CD14-positive monocyte (primary cell): ENCODE measurements at regions not wholly inside any gene's neighbourhood (a gene's known extent, or its start where the extent isn't known, plus 50 kb on each side); places are given as distances from the start of the nearest gene placed in this dataset.

Source experiments
- DNase-seq, 3 donors: peaks; one replicate each; pipeline ENCODE4 v3.0.0-alpha.2; 2011 to 2022
- H2AFZ ChIP-seq: 2 replicates; pipeline ENCODE4 v1.6.0; 2012; ENCODE audit warnings: mild to moderate bottlenecking, low read depth, low read length, inconsistent platforms; ENCODE audit not compliant: insufficient read depth, poor library complexity, severe bottlenecking
- H3K27ac ChIP-seq, 2 donors: 1 replicate in 1 of 2; 2 replicates in 1 of 2; pipeline ENCODE4 v1.5.1; 2012 to 2013; ENCODE audit warnings: low read length in 2 of 2, control low read depth in 1 of 2, inconsistent platforms in 1 of 2, low read depth in 1 of 2, mild to moderate bottlenecking in 1 of 2
- H3K27me3 ChIP-seq, 2 donors: one replicate each; pipeline versions ENCODE4 v1.6.0 to v1.6.1; 2011 to 2013; ENCODE audit warnings: low read length in 2 of 2; ENCODE audit not compliant: control insufficient read depth in 2 of 2, insufficient read depth in 2 of 2
- H3K36me3 ChIP-seq, 2 donors: replicated peaks in 1 of 2; 1 replicate in 1 of 2; 2 replicates in 1 of 2; pipeline versions ENCODE4 v1.5.1 to v1.6.1; 2012 to 2013; ENCODE audit warnings: low read length in 2 of 2, control low read depth in 1 of 2, inconsistent platforms in 1 of 2, mild to moderate bottlenecking in 1 of 2; ENCODE audit not compliant: insufficient read depth in 2 of 2, control insufficient read depth in 1 of 2
- H3K4me1 ChIP-seq, 2 donors: 1 replicate in 1 of 2; 2 replicates in 1 of 2; pipeline versions ENCODE4 v1.5.1 to v1.6.1; 2012 to 2013; ENCODE audit warnings: low read length in 2 of 2, control low read depth in 1 of 2, inconsistent platforms in 1 of 2, mild to moderate bottlenecking in 1 of 2, moderate library complexity in 1 of 2; ENCODE audit not compliant: insufficient read depth in 2 of 2, control insufficient read depth in 1 of 2
- H3K4me2 ChIP-seq: replicated peaks from 2 replicates; pipeline ENCODE3; 2012; ENCODE audit warnings: low read length, moderate library complexity, mild to moderate bottlenecking; ENCODE audit not compliant: poor library complexity, severe bottlenecking; ENCODE audit errors: extremely low read depth
- H3K4me3 ChIP-seq, 3 experiments: fragments of 200-600 bp in 1 of 3; sonication (generic) in 1 of 3; replicated peaks in 1 of 3; 1 replicate in 2 of 3; 2 replicates in 1 of 3; pipeline ENCODE4 v1.5.1; 2011 to 2013; ENCODE audit warnings: low read length in 3 of 3, mild to moderate bottlenecking in 3 of 3, control low read depth in 2 of 3, low read depth in 2 of 3, inconsistent platforms in 1 of 3, moderate library complexity in 1 of 3
- H3K79me2 ChIP-seq: 2 replicates; pipeline ENCODE4 v1.6.0; 2012; ENCODE audit warnings: mild to moderate bottlenecking, control low read depth, inconsistent platforms, low read length, moderate library complexity; ENCODE audit not compliant: insufficient read depth
- H3K9ac ChIP-seq: 2 replicates; pipeline ENCODE4 v1.6.0; 2017; ENCODE audit warnings: low read length, mild to moderate bottlenecking; ENCODE audit not compliant: insufficient read depth, poor library complexity, severe bottlenecking
- H3K9me3 ChIP-seq, 2 donors: replicated peaks in 1 of 2; 1 replicate in 1 of 2; 2 replicates in 1 of 2; pipeline versions ENCODE4 v1.5.1 to v1.6.1; 2012 to 2013; ENCODE audit warnings: low read length in 2 of 2, control low read depth in 1 of 2; ENCODE audit not compliant: control insufficient read depth in 1 of 2, insufficient read depth in 1 of 2
- H4K20me1 ChIP-seq: 2 replicates; pipeline ENCODE4 v1.6.0; 2012; ENCODE audit warnings: mild to moderate bottlenecking, low read length, control low read depth, moderate library complexity; ENCODE audit not compliant: insufficient read depth
- H3K27ac Mint-ChIP-seq, 7 donors: one replicate each; pipeline ENCODE4 v1.8.0; 2020; ENCODE audit warnings: mild to moderate bottlenecking in 7 of 7, mixed read lengths in 7 of 7, moderate library complexity in 6 of 7, inconsistent platforms in 2 of 7
- H3K27me3 Mint-ChIP-seq, 3 donors: one replicate each; pipeline ENCODE4 v1.8.0; 2021 to 2022; ENCODE audit warnings: low read depth in 3 of 3, mild to moderate bottlenecking in 3 of 3, mixed read lengths in 3 of 3, moderate library complexity in 3 of 3, inconsistent platforms in 1 of 3
- H3K36me3 Mint-ChIP-seq, 2 donors: one replicate each; pipeline ENCODE4 v1.8.0; 2020; ENCODE audit warnings: mixed read lengths in 2 of 2, inconsistent platforms in 1 of 2, mild to moderate bottlenecking in 1 of 2
- H3K4me1 Mint-ChIP-seq: one replicate; pipeline ENCODE4 v1.8.0; 2020; ENCODE audit warnings: mild to moderate bottlenecking, mixed read lengths
- H3K4me3 Mint-ChIP-seq, 2 donors: one replicate each; pipeline ENCODE4 v1.8.0; 2020; ENCODE audit warnings: mild to moderate bottlenecking in 2 of 2, mixed read lengths in 2 of 2, moderate library complexity in 1 of 2
- H3K9me3 Mint-ChIP-seq, 7 donors: one replicate each; pipeline ENCODE4 v1.8.0; 2020 to 2022; ENCODE audit warnings: mixed read lengths in 7 of 7, mild to moderate bottlenecking in 6 of 7, moderate library complexity in 6 of 7, inconsistent platforms in 2 of 7
- WGBS: methylation state at CpG from one replicate; pipeline ENCODE4 v1.1.5; 2013; ENCODE audit warnings: missing lambda C conversion rate; ENCODE audit not compliant: insufficient coverage; 5-methylcytosine and 5-hydroxymethylcytosine counted together
- intact Hi-C, 2 donors: fragments of 100-400 bp; cut with micrococcal nuclease; formaldehyde crosslinking; loops; one replicate each; pipeline versions ENCODE4 v1.15.0 to v1.15.1; 2023
- TF ChIP-seq, protein P1 (sequence below): fragments of 200-600 bp; IDR thresholded peaks from one replicate; pipeline ENCODE4 v1.8.0; 2022; ENCODE audit warnings: antibody characterized with exemption, mild to moderate bottlenecking

DNA sequence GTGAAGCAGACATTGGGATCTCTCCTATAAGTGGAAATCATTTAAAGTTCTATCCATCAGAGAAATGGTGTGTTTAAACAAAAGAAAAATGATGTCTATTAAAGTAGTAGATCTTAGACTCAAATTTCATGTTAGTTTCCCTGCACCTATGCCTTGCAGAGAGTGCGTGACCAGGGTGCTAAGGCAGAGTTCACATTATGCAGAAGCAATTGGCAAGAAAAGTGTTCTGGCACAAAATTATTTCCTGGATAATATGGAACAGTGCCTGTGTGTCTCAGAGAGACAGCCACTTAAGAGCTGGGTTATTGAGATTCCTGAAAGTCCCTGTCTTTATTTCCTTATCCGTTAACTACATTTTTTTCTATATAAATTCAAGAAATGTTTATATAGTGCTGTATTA lies 457.0 kb downstream of the CDH8 start:
- intact Hi-C loops: no loop called here
- Histone ChIP-seq H3K27me3 (no peaks in the 10 kb centered on the region), H3K36me3 (no peaks in the 10 kb centered on the region), H3K4me1 (no peaks in the 10 kb centered on the region), H3K4me3 (no peak overlapping the region), H4K20me1 (no peaks in the 10 kb centered on the region), H3K4me2 (no peak overlapping the region), H3K9ac (no peak overlapping the region), H3K27ac (no peak overlapping the region), H2AFZ (no peak overlapping the region), H3K79me2 (no peaks in the 10 kb centered on the region), H3K9me3 (peaks cover 5 to 13% of the 10 kb centered on the region in 2 donors)
- Mint-ChIP-seq H3K27me3 (no peaks in the 10 kb centered on the region), H3K4me1 (no peaks in the 10 kb centered on the region), H3K27ac (no peak overlapping the region), H3K9me3 (peaks cover 0 to 14% (median 7%) of the 10 kb centered on the region in 7 donors), H3K4me3 (no peak overlapping the region), H3K36me3 (no peaks in the 10 kb centered on the region)
- 71% methylated on average over 1 of the region's 2 CpGs for WGBS
- TF ChIP-seq, protein P1, sequence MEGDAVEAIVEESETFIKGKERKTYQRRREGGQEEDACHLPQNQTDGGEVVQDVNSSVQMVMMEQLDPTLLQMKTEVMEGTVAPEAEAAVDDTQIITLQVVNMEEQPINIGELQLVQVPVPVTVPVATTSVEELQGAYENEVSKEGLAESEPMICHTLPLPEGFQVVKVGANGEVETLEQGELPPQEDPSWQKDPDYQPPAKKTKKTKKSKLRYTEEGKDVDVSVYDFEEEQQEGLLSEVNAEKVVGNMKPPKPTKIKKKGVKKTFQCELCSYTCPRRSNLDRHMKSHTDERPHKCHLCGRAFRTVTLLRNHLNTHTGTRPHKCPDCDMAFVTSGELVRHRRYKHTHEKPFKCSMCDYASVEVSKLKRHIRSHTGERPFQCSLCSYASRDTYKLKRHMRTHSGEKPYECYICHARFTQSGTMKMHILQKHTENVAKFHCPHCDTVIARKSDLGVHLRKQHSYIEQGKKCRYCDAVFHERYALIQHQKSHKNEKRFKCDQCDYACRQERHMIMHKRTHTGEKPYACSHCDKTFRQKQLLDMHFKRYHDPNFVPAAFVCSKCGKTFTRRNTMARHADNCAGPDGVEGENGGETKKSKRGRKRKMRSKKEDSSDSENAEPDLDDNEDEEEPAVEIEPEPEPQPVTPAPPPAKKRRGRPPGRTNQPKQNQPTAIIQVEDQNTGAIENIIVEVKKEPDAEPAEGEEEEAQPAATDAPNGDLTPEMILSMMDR: no peak
- no peak for DNase-seq

DNA sequence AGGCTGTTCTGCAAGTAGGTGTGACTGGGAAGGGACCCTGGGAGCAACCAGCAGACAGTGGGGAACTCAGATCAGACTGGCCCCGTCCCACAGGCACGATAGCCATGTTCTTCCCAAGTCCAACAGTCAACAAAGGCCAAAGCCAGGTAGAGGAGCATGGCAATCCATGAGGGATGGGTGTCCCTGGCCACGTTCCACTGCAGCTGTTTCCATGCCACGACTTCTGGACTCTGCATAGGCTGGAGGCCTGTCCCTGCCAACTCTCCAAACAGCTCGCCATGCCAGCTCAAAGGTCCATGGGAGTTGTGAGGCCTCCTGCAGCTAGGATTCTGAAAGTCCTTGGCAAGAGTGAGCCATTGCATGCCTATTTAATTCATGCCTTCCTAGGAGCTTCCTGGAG lies 459.8 kb downstream of the CDH8 start:
- H3K27me3 ChIP-seq: no peaks in the 10 kb centered on the region
- no peaks in the 10 kb centered on the region for H3K79me2 ChIP-seq
- no peaks in the 10 kb centered on the region for H3K36me3 ChIP-seq
- H3K9ac ChIP-seq: no peak overlapping the region
- H3K36me3 Mint-ChIP-seq: no peaks in the 10 kb centered on the region
- no peaks in the 10 kb centered on the region for H3K4me1 ChIP-seq
- no peak overlapping the region for H3K27ac Mint-ChIP-seq
- TF ChIP-seq, protein P1: no peak
- peaks cover 3 to 9% of the 10 kb centered on the region in 2 donors for H3K9me3 ChIP-seq
- WGBS: 88% methylated on average over 4 of the region's 5 CpGs
- no peak for DNase-seq
- H3K27ac ChIP-seq: no peak overlapping the region
- no peaks in the 10 kb centered on the region for H3K27me3 Mint-ChIP-seq
- H3K4me3 ChIP-seq: no peak overlapping the region
- H2AFZ ChIP-seq: no peak overlapping the region
- no peak overlapping the region for H3K4me2 ChIP-seq
- intact Hi-C loops: no loop called here
- no peaks in the 10 kb centered on the region for H4K20me1 ChIP-seq
- H3K9me3 Mint-ChIP-seq: peaks cover 2 to 16% (median 7%) of the 10 kb centered on the region in 7 donors
- H3K4me1 Mint-ChIP-seq: no peaks in the 10 kb centered on the region
- no peak overlapping the region for H3K4me3 Mint-ChIP-seq
